ENCODE measurements at regions not wholly inside any gene's neighbourhood (a gene's known extent, or its start where the extent isn't known, plus 50 kb on each side); places are given as distances from the start of the nearest gene placed in this dataset.

DNA sequence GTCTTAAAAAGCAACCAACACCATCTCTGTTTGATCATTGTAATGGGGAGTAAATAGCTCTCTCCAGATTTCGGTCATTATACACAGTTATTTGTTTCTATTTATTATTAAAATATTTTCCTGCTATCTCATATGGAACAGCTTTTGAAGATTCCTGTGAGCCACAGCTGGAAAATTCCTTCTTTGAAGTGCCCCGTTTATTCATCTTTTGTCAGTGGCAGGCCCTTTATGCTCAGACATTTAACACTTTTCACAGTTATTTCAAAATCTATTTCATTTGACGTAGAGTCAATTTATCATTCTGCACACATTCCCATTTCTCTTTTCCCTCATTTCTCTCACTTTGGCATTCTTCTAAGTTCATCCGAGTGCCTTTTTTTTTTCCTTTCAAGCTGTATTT is 245.9 kb upstream of the ELAC2 start:
- DNase-seq = no peak
- Histone ChIP-seq H3K4me3 (ENCODE audit: low read depth, low read length) (no peak overlapping the region), H3K27ac (no peak overlapping the region), H3K27me3 (ENCODE audit: insufficient read depth, low read depth, severe bottlenecking) (no peaks in the 10 kb centered on the region), H3K9me3 (ENCODE audit: severe bottlenecking) (no peaks in the 10 kb centered on the region), H3K36me3 (no peaks in the 10 kb centered on the region)
- TF ChIP-seq, protein P1, sequence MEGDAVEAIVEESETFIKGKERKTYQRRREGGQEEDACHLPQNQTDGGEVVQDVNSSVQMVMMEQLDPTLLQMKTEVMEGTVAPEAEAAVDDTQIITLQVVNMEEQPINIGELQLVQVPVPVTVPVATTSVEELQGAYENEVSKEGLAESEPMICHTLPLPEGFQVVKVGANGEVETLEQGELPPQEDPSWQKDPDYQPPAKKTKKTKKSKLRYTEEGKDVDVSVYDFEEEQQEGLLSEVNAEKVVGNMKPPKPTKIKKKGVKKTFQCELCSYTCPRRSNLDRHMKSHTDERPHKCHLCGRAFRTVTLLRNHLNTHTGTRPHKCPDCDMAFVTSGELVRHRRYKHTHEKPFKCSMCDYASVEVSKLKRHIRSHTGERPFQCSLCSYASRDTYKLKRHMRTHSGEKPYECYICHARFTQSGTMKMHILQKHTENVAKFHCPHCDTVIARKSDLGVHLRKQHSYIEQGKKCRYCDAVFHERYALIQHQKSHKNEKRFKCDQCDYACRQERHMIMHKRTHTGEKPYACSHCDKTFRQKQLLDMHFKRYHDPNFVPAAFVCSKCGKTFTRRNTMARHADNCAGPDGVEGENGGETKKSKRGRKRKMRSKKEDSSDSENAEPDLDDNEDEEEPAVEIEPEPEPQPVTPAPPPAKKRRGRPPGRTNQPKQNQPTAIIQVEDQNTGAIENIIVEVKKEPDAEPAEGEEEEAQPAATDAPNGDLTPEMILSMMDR (IDR thresholded peaks at IDR 0.05; ENCODE audit: low read depth, low read length) = no peak

DNA sequence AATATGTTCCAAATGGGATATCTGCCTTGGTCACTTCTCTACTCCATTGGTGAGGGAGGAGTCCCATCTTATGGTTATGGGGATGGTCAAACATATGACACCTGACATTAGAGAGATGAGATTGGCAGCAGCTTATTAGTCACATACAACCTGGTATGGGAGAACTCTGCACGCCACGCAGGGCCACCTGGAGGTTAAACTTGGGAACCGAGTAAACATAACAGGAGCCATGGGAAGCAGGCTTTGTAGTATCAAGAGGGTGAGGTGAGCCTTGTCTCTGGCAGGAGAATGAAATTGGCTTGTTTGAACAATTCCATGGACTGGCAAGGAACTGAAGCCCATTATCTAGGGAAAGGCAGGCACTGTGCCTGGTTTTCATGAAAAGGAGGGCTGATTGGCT is 238.7 kb upstream of the ELAC2 start:
- H3K27ac ChIP-seq = no peak overlapping the region
- peak; percentile 8 for DNase-seq

DNA sequence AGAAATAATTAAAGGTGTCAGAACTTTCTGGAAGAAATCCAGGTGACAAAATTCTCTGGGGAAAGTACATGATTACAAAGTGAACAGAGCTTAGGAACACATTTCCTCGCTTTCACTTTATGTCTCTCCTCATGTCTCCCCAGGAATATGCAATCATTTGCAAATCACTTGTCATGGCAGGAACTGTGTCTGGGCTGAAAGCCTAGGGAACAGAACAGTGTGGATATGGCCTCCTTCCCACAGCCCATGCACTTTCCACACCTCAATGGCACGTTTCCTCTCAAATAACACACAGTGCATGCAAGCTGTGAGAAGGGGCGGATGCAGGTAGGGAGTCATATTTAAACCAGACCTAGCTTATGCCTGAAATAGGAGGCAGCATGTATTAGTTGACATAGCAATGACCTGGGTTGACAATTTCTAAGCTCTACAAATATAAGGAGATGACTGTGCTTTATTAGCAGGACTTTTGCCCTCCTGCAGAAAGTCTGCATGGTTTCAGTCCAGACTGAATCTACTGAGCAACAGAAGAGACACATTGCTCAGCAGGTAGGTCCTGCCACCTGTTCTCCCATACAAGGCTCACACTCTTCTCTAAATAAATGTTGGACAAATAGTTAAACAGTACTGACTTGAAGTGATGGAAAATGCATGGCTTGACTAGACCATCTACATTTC is 236.0 kb upstream of the ELAC2 start:
- no peak overlapping the region for H3K4me3 ChIP-seq (ENCODE audit: low read depth, low read length)
- no peak for DNase-seq

More for the DNA sequence above, 238.7 kb upstream of the ELAC2 start:
- Histone ChIP-seq H3K36me3 (no peaks in the 10 kb centered on the region), H3K27me3 (ENCODE audit: insufficient read depth, low read depth, severe bottlenecking) (no peaks in the 10 kb centered on the region), H3K9me3 (ENCODE audit: severe bottlenecking) (no peaks in the 10 kb centered on the region), H3K4me3 (ENCODE audit: low read depth, low read length) (no peak overlapping the region)
- TF ChIP-seq, protein P1 (IDR thresholded peaks at IDR 0.05; ENCODE audit: low read depth, low read length) = no peak

DNA sequence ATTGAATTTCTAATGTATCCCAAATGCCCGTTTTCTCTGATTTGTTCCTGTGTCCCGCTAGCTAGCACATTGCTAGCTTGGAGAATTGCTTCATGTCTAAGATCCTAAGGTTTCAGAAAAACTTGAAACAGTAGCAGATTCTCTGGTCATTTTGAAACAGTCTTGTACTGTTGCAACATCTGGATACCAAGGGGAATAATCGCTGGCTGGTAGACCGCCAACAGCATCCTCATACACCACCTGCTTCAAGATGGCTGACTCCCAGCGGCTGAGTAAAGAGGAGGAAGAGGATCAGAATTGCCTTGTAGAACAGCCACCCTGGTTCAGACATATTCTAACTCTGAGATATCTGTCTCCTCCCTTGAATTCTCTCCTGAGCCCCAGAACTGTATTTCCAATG is 226.7 kb upstream of the ELAC2 start:
- no peak for DNase-seq
- H3K36me3 ChIP-seq = no peaks in the 10 kb centered on the region
- H3K9me3 ChIP-seq (ENCODE audit: severe bottlenecking) = no peaks in the 10 kb centered on the region
- no peak overlapping the region for H3K4me3 ChIP-seq (ENCODE audit: low read depth, low read length)
- no peak overlapping the region for H3K27ac ChIP-seq
- H3K27me3 ChIP-seq (ENCODE audit: insufficient read depth, low read depth, severe bottlenecking) = no peaks in the 10 kb centered on the region
- TF ChIP-seq, protein P1 (IDR thresholded peaks at IDR 0.05; ENCODE audit: low read depth, low read length) = no peak

More for the DNA sequence above, 236.0 kb upstream of the ELAC2 start:
- no peak overlapping the region for H3K27ac ChIP-seq
- TF ChIP-seq, protein P1 (IDR thresholded peaks at IDR 0.05; ENCODE audit: low read depth, low read length) = no peak
- no peaks in the 10 kb centered on the region for H3K36me3 ChIP-seq
- no peaks in the 10 kb centered on the region for H3K9me3 ChIP-seq (ENCODE audit: severe bottlenecking)
- no peaks in the 10 kb centered on the region for H3K27me3 ChIP-seq (ENCODE audit: insufficient read depth, low read depth, severe bottlenecking)

DNA sequence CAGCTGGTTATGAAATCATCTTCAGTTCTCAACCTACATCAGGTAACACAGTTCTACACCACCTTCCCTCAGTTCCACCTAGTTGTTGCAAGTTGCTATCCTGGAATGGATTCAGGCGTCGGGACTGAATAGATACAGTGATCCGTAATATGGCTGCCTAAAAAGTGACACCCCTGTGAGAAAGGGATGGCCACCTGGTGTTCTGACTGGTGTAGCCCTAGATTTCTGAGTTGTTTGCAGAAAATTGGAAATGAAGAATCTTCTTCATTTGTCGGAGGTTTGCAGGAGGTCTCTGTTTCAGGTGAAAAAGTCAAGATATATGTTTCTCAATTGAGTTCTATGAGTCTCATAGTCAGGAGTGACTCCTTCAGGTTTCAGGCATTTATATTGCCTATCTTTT is 225.8 kb upstream of the ELAC2 start:
- Histone ChIP-seq H3K9me3 (ENCODE audit: severe bottlenecking) (no peaks in the 10 kb centered on the region), H3K4me3 (ENCODE audit: low read depth, low read length) (no peak overlapping the region), H3K27me3 (ENCODE audit: insufficient read depth, low read depth, severe bottlenecking) (no peaks in the 10 kb centered on the region), H3K27ac (no peak overlapping the region), H3K36me3 (no peaks in the 10 kb centered on the region)
- DNase-seq = no peak
- TF ChIP-seq, protein P1 (IDR thresholded peaks at IDR 0.05; ENCODE audit: low read depth, low read length) = no peak

DNA sequence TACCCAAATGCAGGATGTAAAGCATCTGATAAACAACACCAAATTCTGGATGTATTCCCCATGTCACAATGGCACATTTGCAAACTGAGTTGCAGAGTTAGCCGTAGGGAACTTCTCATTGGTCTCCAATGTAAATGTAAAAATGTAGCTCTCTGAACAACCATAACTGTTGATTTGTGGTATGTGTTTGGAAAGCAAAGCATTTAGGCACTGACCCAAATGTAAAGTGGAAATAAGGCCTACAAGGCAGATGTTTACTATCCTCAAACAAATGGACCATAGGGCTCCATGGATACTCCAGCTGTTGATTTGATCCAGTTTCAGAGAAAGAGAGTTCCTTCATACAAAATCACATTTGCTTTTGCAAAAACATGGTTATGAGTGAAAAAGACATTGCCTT is 223.0 kb upstream of the ELAC2 start:
- Histone ChIP-seq H3K36me3 (no peaks in the 10 kb centered on the region), H3K27ac (no peak overlapping the region), H3K4me3 (ENCODE audit: low read depth, low read length) (no peak overlapping the region), H3K27me3 (ENCODE audit: insufficient read depth, low read depth, severe bottlenecking) (no peaks in the 10 kb centered on the region), H3K9me3 (ENCODE audit: severe bottlenecking) (no peaks in the 10 kb centered on the region)
- TF ChIP-seq, protein P1 (IDR thresholded peaks at IDR 0.05; ENCODE audit: low read depth, low read length) = no peak
- no peak for DNase-seq
